K562 (cell line): ENCODE measurements at regions not wholly inside any gene's neighbourhood (a gene's known extent, or its start where the extent isn't known, plus 50 kb on each side); places are given as distances from the start of the nearest gene placed in this dataset.

Experiments used
- ATAC-seq: fragments of 200-7000 bp; cut with Tn5 transposase; 3 replicates; pipeline ENCODE4 v1.9.1; 2020; ENCODE audit warnings: moderate library complexity
- BruUV-seq: library from RNA; stranded (reverse); fragments of 400-500 nt; replicated peaks from 2 replicates; lab custom pipeline; 2021; lab: Mats Ljungman, UMichigan
- CTCF ChIA-PET: fragments of 300-600 bp; formaldehyde crosslinking; extraction: SDS; loops from one replicate; lab custom pipeline; 2021; ENCODE audit warnings: low intra/inter-chr PET ratio; lab: Yijun Ruan, JAX
- POLR2A ChIA-PET: fragments of 300-600, 350-650 bp; sonication (Branson Sonifier 250); formaldehyde crosslinking; extraction: SDS; loops from one replicate; lab custom pipeline; 2021; ENCODE audit warnings: antibody characterized with exemption, inconsistent platforms; lab: Yijun Ruan, JAX
- DNase-seq, 4 experiments: peaks; one replicate each; pipeline versions ENCODE4 v3.0.0 to v3.0.0-alpha.2; 2011 to 2018; ENCODE audit warnings: low spot score in 3 of 4, mixed read lengths in 3 of 4; ENCODE audit errors: extremely low read depth in 1 of 4
- FAIRE-seq: peaks from 2 replicates; lab custom pipeline; 2011; peaks lifted over from hg19 to GRCh38; lab: Jason Lieb, UNC
- H2AFZ ChIP-seq: 2 replicates; pipeline ENCODE4 v1.6.0; 2011; ENCODE audit warnings: low read depth, low read length, control low read depth, inconsistent platforms
- H3K27ac ChIP-seq: fragments of 200-600 bp; 3 replicates; pipeline ENCODE4 v1.8.0; 2011; ENCODE audit warnings: low read depth, mild to moderate bottlenecking, control low read depth, inconsistent platforms, low read length, moderate library complexity, mixed read lengths; ENCODE audit errors: extremely low read depth
- H3K27me3 ChIP-seq, 2 experiments: fragments of 300-600 bp in 1 of 2; 2 replicates in 1 of 2; 3 replicates in 1 of 2; pipeline versions ENCODE4 v1.6.0 to v1.8.0; 2011; ENCODE audit warnings: inconsistent platforms in 2 of 2, low read length in 2 of 2, mild to moderate bottlenecking in 1 of 2, mixed read lengths in 1 of 2, moderate library complexity in 1 of 2; ENCODE audit not compliant: control insufficient read depth in 2 of 2, insufficient read depth in 2 of 2
- H3K36me3 ChIP-seq: fragments of 300-600 bp; 3 replicates; pipeline ENCODE4 v1.8.0; 2011; ENCODE audit warnings: mild to moderate bottlenecking, low read length, inconsistent platforms; ENCODE audit not compliant: control insufficient read depth, insufficient read depth
- H3K4me1 ChIP-seq, 2 experiments: fragments of 200-600 bp in 1 of 2; replicated peaks in 1 of 2; 2 replicates in 1 of 2; 3 replicates in 1 of 2; pipeline versions ENCODE4 v1.5.1 to v1.8.0; 2011; ENCODE audit warnings: inconsistent platforms in 2 of 2, low read length in 2 of 2, mild to moderate bottlenecking in 1 of 2, mixed read lengths in 1 of 2, moderate library complexity in 1 of 2; ENCODE audit not compliant: control insufficient read depth in 2 of 2, insufficient read depth in 2 of 2
- H3K4me2 ChIP-seq: 2 replicates; pipeline ENCODE4 v1.6.1; 2011; ENCODE audit warnings: low read length, control low read depth, inconsistent platforms, mixed read lengths; ENCODE audit not compliant: insufficient read depth
- H3K4me3 ChIP-seq: fragments of 200-600 bp; sonication (generic), shearing (Covaris generic); 2 replicates; pipeline ENCODE4 v1.5.1; 2016; ENCODE audit warnings: control low read depth, inconsistent platforms
- H3K79me2 ChIP-seq: fragments of 200-600 bp; 3 replicates; pipeline ENCODE4 v1.8.0; 2011; ENCODE audit warnings: low read length, inconsistent platforms; ENCODE audit not compliant: control insufficient read depth, insufficient read depth
- H3K9ac ChIP-seq, 2 experiments: 2 replicates each; pipeline versions ENCODE4 v1.6.0 to v1.6.1; 2011; ENCODE audit warnings: low read depth in 2 of 2, low read length in 2 of 2, control low read depth in 1 of 2, inconsistent platforms in 1 of 2, mild to moderate bottlenecking in 1 of 2, mixed read lengths in 1 of 2; ENCODE audit not compliant: insufficient read depth in 1 of 2
- H3K9me1 ChIP-seq: one replicate; pipeline ENCODE4 v1.6.0; 2011; ENCODE audit warnings: inconsistent platforms, mild to moderate bottlenecking, low read length, moderate library complexity; ENCODE audit not compliant: control insufficient read depth, insufficient read depth
- H3K9me3 ChIP-seq: replicated peaks from 2 replicates; pipeline ENCODE4 v1.5.1; 2011; ENCODE audit warnings: low read depth, low read length, inconsistent platforms; ENCODE audit not compliant: control insufficient read depth, insufficient read depth
- H4K20me1 ChIP-seq: replicated peaks from 2 replicates; pipeline ENCODE4 v1.6.1; 2011; ENCODE audit warnings: low read length, inconsistent platforms, mixed read lengths; ENCODE audit not compliant: control insufficient read depth, insufficient read depth
- CC2D1A ChIP-seq: fragments of 450-650 bp; IDR thresholded peaks from 2 replicates; pipeline ENCODE4 v1.6.1; 2017; ENCODE audit warnings: mild to moderate bottlenecking
- CEBPG ChIP-seq, 3 experiments: fragments of 200-800 bp in 1 of 3; sonication (Bioruptor generic) in 1 of 3; sonication (generic) in 1 of 3; formaldehyde crosslinking in 1 of 3; IDR thresholded peaks in 2 of 3; conservative IDR thresholded peaks in 1 of 3; 2 replicates each; pipeline versions ENCODE4 v1.6.1 to v1.8.0; 2016 to 2022; ENCODE audit warnings: missing compliant biosample characterization in 2 of 3, missing genetic modification characterization in 2 of 3, mild to moderate bottlenecking in 1 of 3, missing genetic modification reagents in 1 of 3
- RAD21 ChIP-seq, 2 experiments: fragments of 250-450 bp in 1 of 2; fragments of 450-650 bp in 1 of 2; sonication (Bioruptor Pico) in 1 of 2; formaldehyde crosslinking in 1 of 2; IDR thresholded peaks in 1 of 2; conservative IDR thresholded peaks in 1 of 2; 2 replicates each; pipeline versions ENCODE4 v1.4.0 to v1.8.0; 2020 to 2022; ENCODE audit warnings: mild to moderate bottlenecking in 2 of 2, moderate library complexity in 1 of 2
- SIRT6 ChIP-seq: IDR thresholded peaks from one replicate; pipeline ENCODE4 v1.6.1; 2012; ENCODE audit warnings: low read depth, mild to moderate bottlenecking, control low read depth, inconsistent platforms, low read length, moderate library complexity
- WGBS: fragments of 100-300 bp; shearing (Covaris generic); methylation state at CpG from one replicate; pipeline ENCODE4 v1.1.6; 2016; ENCODE audit warnings: low coverage, mixed read lengths; ENCODE audit not compliant: insufficient coverage; ENCODE audit errors: missing lambda C conversion rate; 5-methylcytosine and 5-hydroxymethylcytosine counted together
- in situ Hi-C: fragments of 300-500 bp; cut with MboI; formaldehyde crosslinking; loops from 4 replicates; pipeline ENCODE4 v1.15.0; 2018; ENCODE audit warnings: inconsistent platforms, mixed read lengths
- intact Hi-C: fragments of 100-400 bp; cut with micrococcal nuclease; formaldehyde crosslinking; loops from 2 replicates; pipeline ENCODE4 v1.14.2; 2022
- TF ChIP-seq, protein P1 (sequence below): fragments of 450-650 bp; formaldehyde crosslinking; IDR thresholded peaks from 2 replicates; pipeline ENCODE4 v1.4.0; 2020; ENCODE audit warnings: mild to moderate bottlenecking, moderate library complexity
- TF ChIP-seq, protein P2 (sequence below): fragments of 450-650 bp; IDR thresholded peaks from 2 replicates; pipeline ENCODE4 v1.6.1; 2016; ENCODE audit warnings: low read depth, mild to moderate bottlenecking, moderate library complexity
- TF ChIP-seq, protein P3 (sequence below): IDR thresholded peaks from 2 replicates; pipeline ENCODE4 v1.6.1; 2012; ENCODE audit warnings: low read depth, low read length, improper control_type of control experiment, borderline replicate concordance
- TF ChIP-seq, protein P4 (sequence below), 3 experiments: IDR thresholded peaks in 2 of 3; conservative IDR thresholded peaks in 1 of 3; 2 replicates each; pipeline ENCODE4 v1.5.1; 2011 to 2012; ENCODE audit warnings: low read length in 3 of 3, mild to moderate bottlenecking in 3 of 3, control low read depth in 2 of 3, improper control_type of control experiment in 1 of 3, inconsistent platforms in 1 of 3, low read depth in 1 of 3, mixed read lengths in 1 of 3, moderate library complexity in 1 of 3; ENCODE audit not compliant: insufficient read depth in 2 of 3

DNA sequence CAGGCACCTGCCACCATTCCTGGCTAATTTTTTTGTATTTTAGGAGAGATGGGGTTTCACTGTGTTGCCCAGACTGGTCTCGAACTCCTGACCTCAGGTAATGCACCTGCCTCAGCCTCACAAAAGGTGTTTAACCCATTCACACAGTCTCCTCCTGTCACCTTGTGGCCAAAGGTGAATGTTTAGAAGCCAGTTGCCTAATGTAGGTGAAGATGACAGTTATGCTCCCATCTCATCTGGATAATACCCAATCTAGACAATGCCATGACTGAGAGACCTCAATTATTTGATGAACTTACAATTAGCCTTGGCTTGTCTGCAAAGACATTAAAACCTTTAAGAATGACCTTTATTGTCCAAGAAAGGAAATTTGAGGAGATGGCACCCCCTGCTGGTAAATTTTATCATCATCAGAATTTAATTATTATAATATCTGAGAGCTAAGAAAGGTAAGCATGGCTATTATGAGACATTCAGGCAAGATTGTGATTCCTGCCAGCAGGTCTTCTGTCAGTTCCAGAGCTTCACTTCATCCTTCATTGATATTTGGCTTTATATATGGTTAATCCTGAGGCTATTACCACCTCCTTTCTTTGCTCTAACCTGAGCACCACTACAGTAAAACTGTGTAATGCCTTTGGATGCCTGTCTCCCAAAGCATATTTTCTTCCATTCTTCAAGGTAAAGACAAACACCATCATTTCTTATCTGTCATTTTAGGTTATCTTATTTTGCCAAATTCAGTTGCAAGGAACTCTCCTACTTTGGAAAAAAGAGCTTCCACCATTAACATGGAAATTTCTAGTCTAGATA is 117.6 kb downstream of the FAM124B start:
- FAIRE-seq (no peak), ATAC-seq (peak; percentile 67; the same call in 2 of the 3 replicates)
- POLR2A ChIA-PET = interaction anchor here (1.0 to 2.3 kb wide), 2 partner anchors 9 to 314 kb away, joined by 3 to 6 read pairs; no protein-coding TSS in a partner anchor
- peak; percentile 92 to 93 for TF ChIP-seq RAD21 (CRISPR knock-in tag; conservative IDR thresholded peaks at IDR 0.05 in 1 of 2, IDR thresholded peaks at IDR 0.05 in 1 of 2)
- TF ChIP-seq, protein P1, sequence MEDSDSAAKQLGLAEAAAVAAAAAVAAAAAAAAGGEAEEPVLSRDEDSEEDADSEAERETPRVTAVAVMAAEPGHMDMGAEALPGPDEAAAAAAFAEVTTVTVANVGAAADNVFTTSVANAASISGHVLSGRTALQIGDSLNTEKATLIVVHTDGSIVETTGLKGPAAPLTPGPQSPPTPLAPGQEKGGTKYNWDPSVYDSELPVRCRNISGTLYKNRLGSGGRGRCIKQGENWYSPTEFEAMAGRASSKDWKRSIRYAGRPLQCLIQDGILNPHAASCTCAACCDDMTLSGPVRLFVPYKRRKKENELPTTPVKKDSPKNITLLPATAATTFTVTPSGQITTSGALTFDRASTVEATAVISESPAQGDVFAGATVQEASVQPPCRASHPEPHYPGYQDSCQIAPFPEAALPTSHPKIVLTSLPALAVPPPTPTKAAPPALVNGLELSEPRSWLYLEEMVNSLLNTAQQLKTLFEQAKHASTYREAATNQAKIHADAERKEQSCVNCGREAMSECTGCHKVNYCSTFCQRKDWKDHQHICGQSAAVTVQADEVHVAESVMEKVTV (CRISPR knock-in tag) = peak; percentile 83
- TF ChIP-seq, protein P2, sequence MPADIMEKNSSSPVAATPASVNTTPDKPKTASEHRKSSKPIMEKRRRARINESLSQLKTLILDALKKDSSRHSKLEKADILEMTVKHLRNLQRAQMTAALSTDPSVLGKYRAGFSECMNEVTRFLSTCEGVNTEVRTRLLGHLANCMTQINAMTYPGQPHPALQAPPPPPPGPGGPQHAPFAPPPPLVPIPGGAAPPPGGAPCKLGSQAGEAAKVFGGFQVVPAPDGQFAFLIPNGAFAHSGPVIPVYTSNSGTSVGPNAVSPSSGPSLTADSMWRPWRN = no peak
- no peak for TF ChIP-seq CEBPG (CRISPR knock-in tag; IDR thresholded peaks at IDR 0.05)
- peak in 1 of 2 experiments; percentile 49; a peak in 2 of 4 replicates for TF ChIP-seq CEBPG (tag; conservative IDR thresholded peaks at IDR 0.05 in 1 of 2, IDR thresholded peaks at IDR 0.05 in 1 of 2)
- TF ChIP-seq, protein P3, sequence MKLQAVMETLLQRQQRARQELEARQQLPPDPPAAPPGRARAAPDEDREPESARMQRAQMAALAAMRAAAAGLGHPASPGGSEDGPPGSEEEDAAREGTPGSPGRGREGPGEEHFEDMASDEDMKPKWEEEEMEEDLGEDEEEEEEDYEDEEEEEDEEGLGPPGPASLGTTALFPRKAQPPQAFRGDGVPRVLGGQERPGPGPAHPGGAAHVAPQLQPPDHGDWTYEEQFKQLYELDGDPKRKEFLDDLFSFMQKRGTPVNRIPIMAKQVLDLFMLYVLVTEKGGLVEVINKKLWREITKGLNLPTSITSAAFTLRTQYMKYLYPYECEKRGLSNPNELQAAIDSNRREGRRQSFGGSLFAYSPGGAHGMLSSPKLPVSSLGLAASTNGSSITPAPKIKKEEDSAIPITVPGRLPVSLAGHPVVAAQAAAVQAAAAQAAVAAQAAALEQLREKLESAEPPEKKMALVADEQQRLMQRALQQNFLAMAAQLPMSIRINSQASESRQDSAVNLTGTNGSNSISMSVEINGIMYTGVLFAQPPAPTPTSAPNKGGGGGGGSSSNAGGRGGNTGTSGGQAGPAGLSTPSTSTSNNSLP = peak; percentile 59; the same call in 1 of the 2 replicates
- TF ChIP-seq, protein P4, sequence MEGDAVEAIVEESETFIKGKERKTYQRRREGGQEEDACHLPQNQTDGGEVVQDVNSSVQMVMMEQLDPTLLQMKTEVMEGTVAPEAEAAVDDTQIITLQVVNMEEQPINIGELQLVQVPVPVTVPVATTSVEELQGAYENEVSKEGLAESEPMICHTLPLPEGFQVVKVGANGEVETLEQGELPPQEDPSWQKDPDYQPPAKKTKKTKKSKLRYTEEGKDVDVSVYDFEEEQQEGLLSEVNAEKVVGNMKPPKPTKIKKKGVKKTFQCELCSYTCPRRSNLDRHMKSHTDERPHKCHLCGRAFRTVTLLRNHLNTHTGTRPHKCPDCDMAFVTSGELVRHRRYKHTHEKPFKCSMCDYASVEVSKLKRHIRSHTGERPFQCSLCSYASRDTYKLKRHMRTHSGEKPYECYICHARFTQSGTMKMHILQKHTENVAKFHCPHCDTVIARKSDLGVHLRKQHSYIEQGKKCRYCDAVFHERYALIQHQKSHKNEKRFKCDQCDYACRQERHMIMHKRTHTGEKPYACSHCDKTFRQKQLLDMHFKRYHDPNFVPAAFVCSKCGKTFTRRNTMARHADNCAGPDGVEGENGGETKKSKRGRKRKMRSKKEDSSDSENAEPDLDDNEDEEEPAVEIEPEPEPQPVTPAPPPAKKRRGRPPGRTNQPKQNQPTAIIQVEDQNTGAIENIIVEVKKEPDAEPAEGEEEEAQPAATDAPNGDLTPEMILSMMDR (IDR thresholded peaks at IDR 0.05 in 2 of 3, conservative IDR thresholded peaks at IDR 0.05 in 1 of 3; ENCODE audit: insufficient read depth in 2 of 3, low read depth in 1 of 3, low read length in 3 of 3) = peak; percentile 40 to 53 (median 44); a peak in 5 of 6 replicates
- 0 out of 2 replicates have a peak, but pooled peaks have one; percentile 47 for TF ChIP-seq CC2D1A
- no peak for TF ChIP-seq SIRT6

More for the DNA sequence above, 117.6 kb downstream of the FAM124B start:
- Histone ChIP-seq H3K4me2 (no peak overlapping the region), H4K20me1 (no peaks in the 10 kb centered on the region), H3K9me1 (no peaks in the 10 kb centered on the region), H3K4me3 (no peak overlapping the region), H3K27me3 (0 out of 5 replicates have a peak, but pooled peaks cover 0 to 2% of the 10 kb centered on the region in 2 experiments), H3K27ac (no peak overlapping the region), H3K9ac (no peak overlapping the region), H3K36me3 (no peaks in the 10 kb centered on the region), H3K9me3 (no peaks in the 10 kb centered on the region), H3K79me2 (no peaks in the 10 kb centered on the region), H2AFZ (no peak overlapping the region), H3K4me1 (no peaks in the 10 kb centered on the region)
- CTCF ChIA-PET = interaction anchor here (0.9 to 3.0 kb wide), 4 partner anchors 291 to 314 kb away, joined by 3 to 41 read pairs (median 12); no protein-coding TSS in a partner anchor
- in situ Hi-C loops (loop anchor here (10.0 kb wide), 1 partner anchor 290 kb away; no protein-coding TSS in a partner anchor), intact Hi-C loops (loop anchor here (1.0 kb wide), 3 partner anchors 291 to 314 kb away; no protein-coding TSS in a partner anchor)
- WGBS = 0% methylated on average over 1 of the region's 1 CpG
- DNase-seq = peak; percentile 3 to 15 (median 8)
- BruUV-seq = no TSS peak
